ENCODE measurements at regions not wholly inside any gene's neighbourhood (a gene's known extent, or its start where the extent isn't known, plus 50 kb on each side); places are given as distances from the start of the nearest gene placed in this dataset.

GRCh38 chr10:88101666-88102065 is 238.2 kb downstream of the PTEN start:
- no peak overlapping the region for H3K4me3 ChIP-seq (ENCODE audit: low read depth, low read length)
- TF ChIP-seq, protein P1, sequence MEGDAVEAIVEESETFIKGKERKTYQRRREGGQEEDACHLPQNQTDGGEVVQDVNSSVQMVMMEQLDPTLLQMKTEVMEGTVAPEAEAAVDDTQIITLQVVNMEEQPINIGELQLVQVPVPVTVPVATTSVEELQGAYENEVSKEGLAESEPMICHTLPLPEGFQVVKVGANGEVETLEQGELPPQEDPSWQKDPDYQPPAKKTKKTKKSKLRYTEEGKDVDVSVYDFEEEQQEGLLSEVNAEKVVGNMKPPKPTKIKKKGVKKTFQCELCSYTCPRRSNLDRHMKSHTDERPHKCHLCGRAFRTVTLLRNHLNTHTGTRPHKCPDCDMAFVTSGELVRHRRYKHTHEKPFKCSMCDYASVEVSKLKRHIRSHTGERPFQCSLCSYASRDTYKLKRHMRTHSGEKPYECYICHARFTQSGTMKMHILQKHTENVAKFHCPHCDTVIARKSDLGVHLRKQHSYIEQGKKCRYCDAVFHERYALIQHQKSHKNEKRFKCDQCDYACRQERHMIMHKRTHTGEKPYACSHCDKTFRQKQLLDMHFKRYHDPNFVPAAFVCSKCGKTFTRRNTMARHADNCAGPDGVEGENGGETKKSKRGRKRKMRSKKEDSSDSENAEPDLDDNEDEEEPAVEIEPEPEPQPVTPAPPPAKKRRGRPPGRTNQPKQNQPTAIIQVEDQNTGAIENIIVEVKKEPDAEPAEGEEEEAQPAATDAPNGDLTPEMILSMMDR (IDR thresholded peaks at IDR 0.05; ENCODE audit: borderline replicate concordance, insufficient read depth, low read depth, low read length) = no peak

- no peak overlapping the region for H3K4me3 ChIP-seq (ENCODE audit: low read depth, low read length)
- TF ChIP-seq, protein P1 (IDR thresholded peaks at IDR 0.05; ENCODE audit: borderline replicate concordance, insufficient read depth, low read depth, low read length) = no peak
Measured at GRCh38 chr10:88103576-88103975, 240.2 kb downstream of the PTEN start.

GRCh38 chr10:88104223-88104622 is 240.8 kb downstream of the PTEN start:
- TF ChIP-seq, protein P1 (IDR thresholded peaks at IDR 0.05; ENCODE audit: borderline replicate concordance, insufficient read depth, low read depth, low read length) = no peak
- no peak overlapping the region for H3K4me3 ChIP-seq (ENCODE audit: low read depth, low read length)

DNA sequence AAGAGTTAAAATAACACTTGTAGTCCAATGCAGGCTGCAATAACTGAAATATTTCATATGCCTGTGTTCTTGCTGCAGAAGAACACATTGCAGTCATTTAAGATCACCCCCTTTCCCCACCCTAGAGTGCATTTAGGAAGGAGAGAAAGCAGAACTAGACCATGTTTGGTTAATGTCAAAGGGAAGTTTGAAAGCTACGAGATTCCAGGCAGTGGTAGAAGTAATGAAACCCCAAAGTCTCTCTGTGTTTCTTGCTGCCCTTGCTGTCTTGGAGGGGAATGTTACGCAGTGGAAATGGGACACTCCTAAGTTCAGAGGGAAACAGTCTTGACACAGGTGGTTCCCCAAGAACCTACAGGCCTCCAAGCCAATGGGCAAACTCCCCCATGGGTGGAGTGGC is 242.9 kb downstream of the PTEN start:
- H3K4me3 ChIP-seq (ENCODE audit: low read depth, low read length) = no peak overlapping the region
- TF ChIP-seq, protein P1 (IDR thresholded peaks at IDR 0.05; ENCODE audit: borderline replicate concordance, insufficient read depth, low read depth, low read length) = no peak

DNA sequence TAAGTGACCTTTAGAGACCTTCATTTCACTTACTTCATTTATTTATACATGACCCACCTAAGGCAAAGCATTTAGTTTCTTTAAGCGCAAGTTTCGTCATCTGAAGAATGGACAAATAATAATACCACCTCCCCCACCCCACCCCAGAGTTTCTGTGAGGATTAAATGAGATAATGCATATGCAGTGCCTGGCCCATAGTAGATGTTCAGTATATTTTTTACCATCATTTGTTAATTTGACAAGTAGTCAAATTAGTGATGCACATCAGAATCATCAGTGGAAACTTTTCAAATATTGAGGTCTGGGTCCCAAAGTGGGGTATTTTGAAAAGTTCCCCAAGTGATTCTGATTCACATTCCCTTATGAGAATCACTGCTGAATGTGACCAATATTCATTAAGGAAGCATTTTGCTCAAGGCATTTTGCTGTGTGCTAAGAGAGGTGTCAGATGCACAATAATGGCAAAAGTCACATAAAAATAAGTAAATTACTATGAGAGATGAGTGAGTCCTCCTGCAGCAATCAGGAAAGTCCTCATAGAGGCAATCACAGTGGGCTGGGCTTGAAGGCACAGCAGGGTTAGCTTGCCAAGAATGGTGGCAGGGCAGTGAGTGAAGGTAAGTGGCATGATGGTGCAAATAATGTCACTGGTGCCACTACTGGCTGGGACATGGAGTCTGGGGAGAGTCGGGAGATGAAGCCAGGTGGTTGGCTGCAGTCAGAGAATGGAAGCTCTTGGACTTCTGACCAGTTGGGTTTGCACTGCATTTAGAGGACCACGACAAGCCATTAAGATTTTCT is 244.1 kb downstream of the PTEN start:
- TF ChIP-seq, protein P1 (IDR thresholded peaks at IDR 0.05; ENCODE audit: borderline replicate concordance, insufficient read depth, low read depth, low read length) = no peak

GRCh38 chr10:88108115-88108610 is 244.7 kb downstream of the PTEN start:
- H3K4me3 ChIP-seq (ENCODE audit: low read depth, low read length) = no peak overlapping the region
- TF ChIP-seq, protein P1 (IDR thresholded peaks at IDR 0.05; ENCODE audit: borderline replicate concordance, insufficient read depth, low read depth, low read length) = peak; percentile 32; the same call in 1 of the 2 replicates

More for the DNA sequence above, 244.1 kb downstream of the PTEN start:
- H3K4me3 ChIP-seq (ENCODE audit: low read depth, low read length) = no peak overlapping the region

GRCh38 chr10:88110355-88110754 is 246.9 kb downstream of the PTEN start:
- TF ChIP-seq, protein P1 (IDR thresholded peaks at IDR 0.05; ENCODE audit: borderline replicate concordance, insufficient read depth, low read depth, low read length) = no peak
- H3K4me3 ChIP-seq (ENCODE audit: low read depth, low read length) = no peak overlapping the region
